RCC 7860 (cell line): ENCODE measurements at regions not wholly inside any gene's neighbourhood (a gene's known extent, or its start where the extent isn't known, plus 50 kb on each side); places are given as distances from the start of the nearest gene placed in this dataset.

Experiments used
- DNase-seq: peaks from one replicate; pipeline ENCODE4 v3.0.0-alpha.2; 2015; ENCODE audit warnings: low spot score
- FAIRE-seq: peaks from 2 replicates; lab custom pipeline; 2012; peaks lifted over from hg19 to GRCh38; lab: Jason Lieb, UNC

GRCh38 chr18:44514766-44515165 lies 165.9 kb upstream of the SETBP1 start:
- FAIRE-seq (no peak), DNase-seq (no peak)

GRCh38 chr18:44516450-44516849 lies 164.2 kb upstream of the SETBP1 start:
- FAIRE-seq = no peak

DNA sequence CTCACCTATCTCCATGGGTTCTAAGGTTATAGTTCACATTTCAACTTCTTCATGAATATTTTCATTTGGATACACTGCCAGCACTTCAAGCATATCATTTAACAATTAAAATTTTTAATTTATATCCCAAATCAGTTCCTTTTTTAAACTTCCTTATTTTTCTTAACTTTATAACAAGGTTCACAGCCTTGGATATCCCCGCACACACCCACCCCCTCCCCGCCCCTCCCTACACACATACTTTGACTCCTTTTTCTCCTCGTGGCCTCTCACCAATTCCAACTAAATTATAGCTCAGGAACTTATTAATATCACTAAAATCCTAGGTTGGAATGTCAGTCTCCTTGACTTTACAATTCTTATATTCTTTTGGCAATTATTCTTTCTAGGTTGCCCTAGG lies 163.6 kb upstream of the SETBP1 start:
- DNase-seq (no peak), FAIRE-seq (no peak)

More at GRCh38 chr18:44516450-44516849, 164.2 kb upstream of the SETBP1 start:
- no peak for DNase-seq

- FAIRE-seq = no peak
- no peak for DNase-seq
Measured at GRCh38 chr18:44518091-44518615, 162.5 kb upstream of the SETBP1 start.

DNA sequence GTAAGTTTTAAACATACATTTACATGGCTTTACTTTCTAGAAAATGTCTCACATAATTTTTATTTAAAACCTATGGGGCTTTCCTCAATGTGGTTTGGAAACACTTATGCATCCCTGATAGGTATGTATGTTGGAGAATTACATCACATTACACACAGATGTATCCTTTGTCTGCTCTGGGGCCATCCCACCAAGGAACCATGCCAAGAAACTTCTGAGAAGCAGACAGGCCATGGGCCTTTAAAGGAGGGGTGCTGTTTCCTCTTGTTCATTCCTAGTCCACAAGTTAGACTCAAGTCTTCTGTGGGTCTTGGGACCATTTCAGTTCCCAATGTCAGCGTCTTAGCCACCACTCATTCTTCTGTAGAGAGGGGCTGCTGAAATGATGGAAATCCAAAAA lies 162.0 kb upstream of the SETBP1 start:
- DNase-seq (no peak), FAIRE-seq (no peak)

- DNase-seq (no peak), FAIRE-seq (no peak)
Measured at GRCh38 chr18:44520981-44521667, 159.6 kb upstream of the SETBP1 start.

DNA sequence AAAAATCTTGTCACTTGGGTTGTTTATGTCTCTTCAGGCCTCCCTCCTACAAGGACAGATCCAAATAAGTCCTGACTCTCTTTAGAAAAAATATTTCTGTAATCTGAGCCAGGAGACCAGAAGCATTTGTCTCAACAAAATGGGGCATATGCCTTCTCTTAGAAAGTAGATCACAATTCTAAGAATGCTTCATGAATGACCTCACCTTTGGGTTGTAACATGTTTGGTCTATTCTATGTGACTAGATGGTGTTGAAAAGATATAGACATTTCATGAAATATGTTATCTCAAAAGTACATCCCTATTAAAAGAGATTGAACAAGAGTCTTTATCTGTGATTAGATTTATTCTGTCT lies 159.0 kb upstream of the SETBP1 start:
- no peak for DNase-seq
- no peak for FAIRE-seq

GRCh38 chr18:44526705-44527415 lies 153.8 kb upstream of the SETBP1 start:
- no peak for FAIRE-seq
- no peak for DNase-seq

DNA sequence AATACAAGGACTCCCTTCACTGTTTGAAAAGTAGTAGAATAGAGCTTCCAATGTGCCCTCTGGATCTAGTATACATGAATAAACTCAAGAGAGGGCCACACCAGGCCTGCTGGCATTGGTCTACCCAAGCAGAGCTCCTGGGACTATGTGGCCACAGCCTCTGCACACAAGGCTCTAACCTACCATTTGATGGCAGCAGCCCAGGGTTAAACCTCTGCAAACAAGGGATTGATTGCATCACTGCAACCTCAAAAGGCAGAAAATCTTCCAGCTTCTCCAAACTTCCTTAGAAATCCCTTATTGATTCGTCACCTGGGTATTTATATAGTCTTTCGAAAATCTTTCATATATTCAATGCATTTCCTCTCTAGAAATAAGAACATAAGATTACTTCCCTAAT lies 147.6 kb upstream of the SETBP1 start:
- FAIRE-seq = no peak
- no peak for DNase-seq

- no peak for FAIRE-seq
Measured at GRCh38 chr18:44536046-44536445, 144.6 kb upstream of the SETBP1 start.

DNA sequence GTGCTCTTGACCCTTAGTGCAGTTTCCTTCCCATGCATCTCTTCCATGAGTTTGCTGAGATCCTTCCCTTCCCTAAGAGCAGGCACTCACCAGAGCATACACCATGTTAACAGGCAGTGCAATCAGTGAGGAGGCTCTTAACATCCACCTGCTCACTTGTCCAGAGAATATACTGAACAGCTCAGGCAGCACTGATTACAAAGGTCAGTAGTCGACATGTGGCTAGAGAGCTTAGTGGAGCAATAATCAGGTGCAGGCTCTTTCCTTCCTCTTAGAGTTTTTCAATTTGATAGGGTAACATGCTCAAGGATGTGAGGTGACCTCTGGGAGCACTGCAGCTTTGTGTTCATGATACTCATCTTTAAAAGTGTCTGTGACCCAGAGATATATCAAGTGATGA lies 144.1 kb upstream of the SETBP1 start:
- no peak for FAIRE-seq
- DNase-seq = no peak

More at GRCh38 chr18:44536046-44536445, 144.6 kb upstream of the SETBP1 start:
- DNase-seq = peak; percentile 8

- peak; percentile 74 for FAIRE-seq
- peak; percentile 51 for DNase-seq
Measured at GRCh38 chr18:44537526-44537925, 143.2 kb upstream of the SETBP1 start.

GRCh38 chr18:44539926-44540325 lies 140.8 kb upstream of the SETBP1 start:
- no peak for DNase-seq
- FAIRE-seq = no peak

DNA sequence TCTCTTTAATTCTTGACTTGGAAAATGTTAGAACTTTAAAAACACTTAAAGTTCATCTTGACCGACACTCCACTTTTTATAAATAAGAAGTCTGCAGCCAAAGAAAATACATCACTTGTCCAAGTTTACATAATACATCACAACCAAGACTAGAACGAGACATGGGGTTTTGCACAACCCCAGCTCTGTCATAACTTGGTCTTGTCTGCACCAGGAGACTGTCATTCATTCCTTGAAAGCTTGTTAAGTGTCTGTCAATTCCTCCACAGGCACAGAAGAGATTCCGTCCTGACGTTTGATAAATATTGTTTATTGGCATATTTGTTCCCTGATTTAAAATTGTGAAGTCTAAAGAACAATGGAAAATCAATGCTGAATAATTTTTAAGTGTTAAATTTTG lies 139.5 kb upstream of the SETBP1 start:
- FAIRE-seq = no peak
- DNase-seq = no peak

- DNase-seq (no peak), FAIRE-seq (no peak)
Measured at GRCh38 chr18:44541781-44542180, 138.9 kb upstream of the SETBP1 start.

- no peak for DNase-seq
- no peak for FAIRE-seq
Measured at GRCh38 chr18:44543387-44543786, 137.3 kb upstream of the SETBP1 start.

GRCh38 chr18:44545359-44545985 lies 135.2 kb upstream of the SETBP1 start:
- FAIRE-seq (no peak), DNase-seq (no peak)

GRCh38 chr18:44546954-44547353 lies 133.7 kb upstream of the SETBP1 start:
- DNase-seq (no peak), FAIRE-seq (no peak)

- DNase-seq = no peak
- FAIRE-seq = no peak
Measured at GRCh38 chr18:44548291-44549221, 132.1 kb upstream of the SETBP1 start.

DNA sequence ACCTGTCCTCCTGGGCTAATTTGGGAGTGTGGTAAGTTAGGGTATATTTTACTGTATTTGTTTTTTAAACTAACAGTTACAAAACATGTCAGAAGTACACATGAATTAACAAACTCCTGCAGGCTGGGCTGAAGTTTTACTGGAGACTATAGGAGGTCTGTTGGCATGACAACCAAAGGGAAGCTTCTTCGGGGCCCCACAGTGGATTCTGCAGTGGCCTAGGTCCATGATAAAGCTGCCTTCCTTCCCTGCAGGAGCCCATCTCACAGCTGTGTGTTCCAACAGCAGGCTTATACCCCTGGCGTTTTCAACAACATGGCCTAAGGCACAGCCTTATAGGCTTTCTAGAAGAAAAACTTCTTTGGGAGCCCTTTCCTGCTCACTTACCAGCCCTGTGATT lies 128.0 kb upstream of the SETBP1 start:
- DNase-seq (no peak), FAIRE-seq (no peak)

DNA sequence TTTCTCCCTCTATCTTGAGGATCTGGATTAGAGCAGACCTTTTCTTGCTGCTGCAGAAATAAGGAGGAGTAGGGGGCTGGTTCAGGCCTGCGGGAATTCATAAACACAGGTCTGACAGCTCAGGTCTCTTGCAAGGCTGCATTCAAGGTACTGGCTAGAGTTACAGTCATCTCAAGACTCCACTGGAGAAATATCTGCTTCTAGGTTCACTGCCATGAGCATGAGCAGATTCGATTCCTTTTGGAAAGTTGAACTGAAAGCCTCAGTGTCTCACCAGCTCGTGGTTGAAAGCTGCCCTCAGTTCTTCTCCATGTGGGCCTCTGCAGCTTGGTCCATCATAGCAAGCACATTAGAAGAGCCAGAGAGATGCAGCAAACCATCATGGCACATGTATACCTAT lies 124.4 kb upstream of the SETBP1 start:
- no peak for FAIRE-seq
- DNase-seq = no peak
